ENCODE measurements at regions not wholly inside any gene's neighbourhood (a gene's known extent, or its start where the extent isn't known, plus 50 kb on each side); places are given as distances from the start of the nearest gene placed in this dataset.

- in situ Hi-C loops (cut with HindIII; ENCODE audit: low sequenced_read_pairs): no loop called here
Observed at GRCh38 chr2:152890736-152891135, 172.3 kb downstream of the ARL6IP6 start.

GRCh38 chr2:152883951-152884487, 165.6 kb downstream of the ARL6IP6 start:
- in situ Hi-C loops (cut with HindIII; ENCODE audit: low sequenced_read_pairs): no loop called here

GRCh38 chr2:152881527-152881926, 163.1 kb downstream of the ARL6IP6 start:
- in situ Hi-C loops (cut with HindIII; ENCODE audit: low sequenced_read_pairs): no loop called here

- in situ Hi-C loops (cut with HindIII; ENCODE audit: low sequenced_read_pairs): no loop called here
Observed at GRCh38 chr2:152879275-152879674, 160.9 kb downstream of the ARL6IP6 start.

GRCh38 chr2:152875701-152876695, 157.6 kb downstream of the ARL6IP6 start:
- in situ Hi-C loops (cut with HindIII; ENCODE audit: low sequenced_read_pairs): no loop called here

GRCh38 chr2:152874955-152875354, 156.5 kb downstream of the ARL6IP6 start:
- in situ Hi-C loops (cut with HindIII; ENCODE audit: low sequenced_read_pairs): no loop called here

- in situ Hi-C loops (cut with HindIII; ENCODE audit: low sequenced_read_pairs): no loop called here
Observed at GRCh38 chr2:152870239-152870638, 151.8 kb downstream of the ARL6IP6 start.

GRCh38 chr2:152867397-152867796, 149.0 kb downstream of the ARL6IP6 start:
- in situ Hi-C loops (cut with HindIII; ENCODE audit: low sequenced_read_pairs): no loop called here

- in situ Hi-C loops (cut with HindIII; ENCODE audit: low sequenced_read_pairs): no loop called here
Observed at GRCh38 chr2:152864601-152865149, 146.3 kb downstream of the ARL6IP6 start.

- in situ Hi-C loops (cut with HindIII; ENCODE audit: low sequenced_read_pairs): no loop called here
Observed at GRCh38 chr2:152863826-152864225, 145.4 kb downstream of the ARL6IP6 start.

GRCh38 chr2:152861349-152861942, 143.0 kb downstream of the ARL6IP6 start:
- in situ Hi-C loops (cut with HindIII; ENCODE audit: low sequenced_read_pairs): no loop called here

- in situ Hi-C loops (cut with HindIII; ENCODE audit: low sequenced_read_pairs): no loop called here
Observed at GRCh38 chr2:152858594-152859265, 140.3 kb downstream of the ARL6IP6 start.

- in situ Hi-C loops (cut with HindIII; ENCODE audit: low sequenced_read_pairs): no loop called here
Observed at GRCh38 chr2:152846697-152847470, 128.5 kb downstream of the ARL6IP6 start.

- in situ Hi-C loops (cut with HindIII; ENCODE audit: low sequenced_read_pairs): no loop called here
Observed at GRCh38 chr2:152835674-152836073, 117.3 kb downstream of the ARL6IP6 start.

- in situ Hi-C loops (cut with HindIII; ENCODE audit: low sequenced_read_pairs): no loop called here
Observed at GRCh38 chr2:152827944-152828343, 109.5 kb downstream of the ARL6IP6 start.

- in situ Hi-C loops (cut with HindIII; ENCODE audit: low sequenced_read_pairs): no loop called here
Observed at GRCh38 chr2:152826581-152827279, 108.3 kb downstream of the ARL6IP6 start.

- in situ Hi-C loops (cut with HindIII; ENCODE audit: low sequenced_read_pairs): no loop called here
Observed at GRCh38 chr2:152825834-152826233, 107.4 kb downstream of the ARL6IP6 start.

GRCh38 chr2:152823905-152824304, 105.5 kb downstream of the ARL6IP6 start:
- in situ Hi-C loops (cut with HindIII; ENCODE audit: low sequenced_read_pairs): no loop called here

GRCh38 chr2:152822676-152823075, 104.3 kb downstream of the ARL6IP6 start:
- in situ Hi-C loops (cut with HindIII; ENCODE audit: low sequenced_read_pairs): no loop called here

GRCh38 chr2:152820048-152820447, 101.6 kb downstream of the ARL6IP6 start:
- in situ Hi-C loops (cut with HindIII; ENCODE audit: low sequenced_read_pairs): no loop called here

Measured in DLD1 (cell line).